DND-41 (cell line): ENCODE measurements at regions not wholly inside any gene's neighbourhood (a gene's known extent, or its start where the extent isn't known, plus 50 kb on each side); places are given as distances from the start of the nearest gene placed in this dataset.

Experiments used
- ATAC-seq: fragments of 200-7000 bp; cut with Tn5 transposase; 3 replicates; pipeline ENCODE4 v1.9.1; 2021; ENCODE audit warnings: low read depth; ENCODE audit not compliant: insufficient read depth
- DNase-seq: peaks from one replicate; pipeline ENCODE4 v3.0.0-alpha.2; 2020
- H2AFZ ChIP-seq: 2 replicates; pipeline ENCODE4 v1.6.0; 2012; ENCODE audit warnings: low read depth, low read length
- H3K27ac ChIP-seq: 2 replicates; pipeline ENCODE4 v1.5.1; 2012; ENCODE audit warnings: low read length, inconsistent platforms
- H3K27me3 ChIP-seq: fragments of 200-600 bp; sonication (generic); 2 replicates; pipeline ENCODE4 v1.6.0; 2012; ENCODE audit warnings: low read length, mild to moderate bottlenecking, inconsistent platforms; ENCODE audit not compliant: insufficient read depth, poor library complexity
- H3K36me3 ChIP-seq: 2 replicates; pipeline ENCODE4 v1.5.1; 2012; ENCODE audit warnings: low read length, inconsistent platforms; ENCODE audit not compliant: insufficient read depth
- H3K4me1 ChIP-seq: 2 replicates; pipeline ENCODE4 v1.5.1; 2012; ENCODE audit warnings: mild to moderate bottlenecking, low read length; ENCODE audit not compliant: insufficient read depth
- H3K4me2 ChIP-seq: 2 replicates; pipeline ENCODE4 v1.6.0; 2012; ENCODE audit warnings: mild to moderate bottlenecking, moderate library complexity, low read length, inconsistent platforms; ENCODE audit not compliant: insufficient read depth
- H3K4me3 ChIP-seq, 2 experiments: fragments of 200-600 bp in 1 of 2; shearing (Covaris generic) in 1 of 2; 2 replicates each; pipeline ENCODE4 v1.5.1; 2012 to 2016; ENCODE audit warnings: inconsistent platforms in 2 of 2, low read length in 2 of 2, mild to moderate bottlenecking in 2 of 2, low read depth in 1 of 2, moderate library complexity in 1 of 2
- H3K79me2 ChIP-seq: 2 replicates; pipeline ENCODE4 v1.6.0; 2012; ENCODE audit warnings: low read length, inconsistent platforms; ENCODE audit not compliant: insufficient read depth
- H3K9ac ChIP-seq: 2 replicates; pipeline ENCODE4 v1.6.0; 2012; ENCODE audit warnings: low read depth, mild to moderate bottlenecking, inconsistent platforms, low read length, moderate library complexity
- H3K9me3 ChIP-seq: 2 replicates; pipeline ENCODE4 v1.5.1; 2012; ENCODE audit warnings: low read length, moderate library complexity, mild to moderate bottlenecking, inconsistent platforms; ENCODE audit not compliant: insufficient read depth, severe bottlenecking
- H4K20me1 ChIP-seq: 2 replicates; pipeline ENCODE4 v1.6.0; 2012; ENCODE audit warnings: low read length; ENCODE audit not compliant: insufficient read depth
- EZH2 ChIP-seq: IDR thresholded peaks from 3 replicates; pipeline ENCODE4 v1.6.1; 2012; ENCODE audit warnings: borderline replicate concordance, low read depth, mild to moderate bottlenecking, moderate library complexity, low read length, inconsistent platforms; ENCODE audit not compliant: severe bottlenecking
- TF ChIP-seq, protein P1 (sequence below): IDR thresholded peaks from 2 replicates; pipeline ENCODE4 v1.5.1; 2012; ENCODE audit warnings: borderline replicate concordance, low read length, moderate library complexity, mild to moderate bottlenecking; ENCODE audit not compliant: poor library complexity, severe bottlenecking; ENCODE audit errors: extremely low read depth

- H3K4me1 ChIP-seq = no peaks in the 10 kb centered on the region
- H3K36me3 ChIP-seq = no peaks in the 10 kb centered on the region
- H3K27me3 ChIP-seq = no peaks in the 10 kb centered on the region
- no peaks in the 10 kb centered on the region for H4K20me1 ChIP-seq
- H3K9me3 ChIP-seq = no peaks in the 10 kb centered on the region
- H3K9ac ChIP-seq = no peak overlapping the region
- no peak overlapping the region for H3K4me2 ChIP-seq
- no peak overlapping the region for H3K27ac ChIP-seq
- H2AFZ ChIP-seq = no peak overlapping the region
- DNase-seq (no peak), ATAC-seq (no peak)
- no peaks in the 10 kb centered on the region for H3K79me2 ChIP-seq
- no peak overlapping the region for H3K4me3 ChIP-seq
- TF ChIP-seq, protein P1, sequence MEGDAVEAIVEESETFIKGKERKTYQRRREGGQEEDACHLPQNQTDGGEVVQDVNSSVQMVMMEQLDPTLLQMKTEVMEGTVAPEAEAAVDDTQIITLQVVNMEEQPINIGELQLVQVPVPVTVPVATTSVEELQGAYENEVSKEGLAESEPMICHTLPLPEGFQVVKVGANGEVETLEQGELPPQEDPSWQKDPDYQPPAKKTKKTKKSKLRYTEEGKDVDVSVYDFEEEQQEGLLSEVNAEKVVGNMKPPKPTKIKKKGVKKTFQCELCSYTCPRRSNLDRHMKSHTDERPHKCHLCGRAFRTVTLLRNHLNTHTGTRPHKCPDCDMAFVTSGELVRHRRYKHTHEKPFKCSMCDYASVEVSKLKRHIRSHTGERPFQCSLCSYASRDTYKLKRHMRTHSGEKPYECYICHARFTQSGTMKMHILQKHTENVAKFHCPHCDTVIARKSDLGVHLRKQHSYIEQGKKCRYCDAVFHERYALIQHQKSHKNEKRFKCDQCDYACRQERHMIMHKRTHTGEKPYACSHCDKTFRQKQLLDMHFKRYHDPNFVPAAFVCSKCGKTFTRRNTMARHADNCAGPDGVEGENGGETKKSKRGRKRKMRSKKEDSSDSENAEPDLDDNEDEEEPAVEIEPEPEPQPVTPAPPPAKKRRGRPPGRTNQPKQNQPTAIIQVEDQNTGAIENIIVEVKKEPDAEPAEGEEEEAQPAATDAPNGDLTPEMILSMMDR = no peak
- TF ChIP-seq EZH2 = no peak
Observed at GRCh38 chr13:73299787-73300186, 241.0 kb downstream of the KLF5 start.

- ATAC-seq (no peak), DNase-seq (no peak)
- Histone ChIP-seq H3K27me3 (no peaks in the 10 kb centered on the region), H3K4me1 (no peaks in the 10 kb centered on the region), H3K4me2 (no peak overlapping the region), H2AFZ (no peak overlapping the region), H3K9me3 (no peaks in the 10 kb centered on the region), H3K27ac (no peak overlapping the region), H3K79me2 (no peaks in the 10 kb centered on the region), H4K20me1 (no peaks in the 10 kb centered on the region), H3K4me3 (no peak overlapping the region), H3K9ac (no peak overlapping the region), H3K36me3 (no peaks in the 10 kb centered on the region)
- TF ChIP-seq, protein P1 = no peak
- no peak for TF ChIP-seq EZH2
Observed at GRCh38 chr13:73293913-73294523, 235.2 kb downstream of the KLF5 start.

GRCh38 chr13:73292127-73292526 lies 233.3 kb downstream of the KLF5 start:
- H3K79me2 ChIP-seq = no peaks in the 10 kb centered on the region
- H3K9me3 ChIP-seq = no peaks in the 10 kb centered on the region
- no peak overlapping the region for H3K9ac ChIP-seq
- no peak for ATAC-seq
- no peak overlapping the region for H3K4me3 ChIP-seq
- no peak for DNase-seq
- no peaks in the 10 kb centered on the region for H4K20me1 ChIP-seq
- TF ChIP-seq EZH2 = no peak
- TF ChIP-seq, protein P1 = no peak
- H3K27ac ChIP-seq = no peak overlapping the region
- H3K4me2 ChIP-seq = no peak overlapping the region
- no peaks in the 10 kb centered on the region for H3K36me3 ChIP-seq
- no peaks in the 10 kb centered on the region for H3K4me1 ChIP-seq
- no peaks in the 10 kb centered on the region for H3K27me3 ChIP-seq
- H2AFZ ChIP-seq = no peak overlapping the region

- Histone ChIP-seq H3K36me3 (no peaks in the 10 kb centered on the region), H3K27me3 (no peaks in the 10 kb centered on the region), H3K9ac (no peak overlapping the region), H4K20me1 (no peaks in the 10 kb centered on the region), H3K4me3 (no peak overlapping the region), H3K27ac (no peak overlapping the region), H3K79me2 (no peaks in the 10 kb centered on the region), H3K4me1 (no peaks in the 10 kb centered on the region), H2AFZ (no peak overlapping the region), H3K4me2 (no peak overlapping the region), H3K9me3 (no peaks in the 10 kb centered on the region)
- no peak for ATAC-seq
- no peak for DNase-seq
- TF ChIP-seq, protein P1 = no peak
- no peak for TF ChIP-seq EZH2
Observed at GRCh38 chr13:73290844-73291243, 232.0 kb downstream of the KLF5 start.
